ENCODE measurements at regions not wholly inside any gene's neighbourhood (a gene's known extent, or its start where the extent isn't known, plus 50 kb on each side); places are given as distances from the start of the nearest gene placed in this dataset.

DNA sequence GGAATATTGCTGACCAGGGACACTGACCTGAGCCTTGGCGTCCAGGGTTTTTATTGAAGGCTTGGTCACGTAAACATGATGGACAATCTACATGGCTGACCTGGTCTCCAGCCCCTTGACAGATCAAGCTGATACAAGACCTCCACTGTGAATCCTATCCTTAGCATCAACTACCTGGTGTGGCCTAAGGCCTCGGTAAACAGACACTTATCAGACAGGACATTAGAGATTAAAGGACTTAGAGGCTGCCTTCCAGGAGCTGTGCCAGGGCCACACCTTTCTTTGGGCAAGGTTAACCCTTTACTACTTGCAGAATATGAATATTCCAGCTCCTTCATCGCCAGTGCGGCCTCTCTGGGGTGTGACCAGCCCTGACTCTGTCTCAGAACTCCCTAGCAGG is 104.9 kb upstream of the FOXA2 start:
- TF ChIP-seq MAFK (IDR thresholded peaks at IDR 0.05; ENCODE audit: low read depth, low read length) (no peak), RFX5 (IDR thresholded peaks at IDR 0.05; ENCODE audit: low read depth, low read length) (no peak), USF2 (IDR thresholded peaks at IDR 0.05; ENCODE audit: low read depth, low read length) (no peak), SMC3 (IDR thresholded peaks at IDR 0.05; ENCODE audit: low read depth, low read length) (no peak), FOS (IDR thresholded peaks at IDR 0.05; ENCODE audit: low read depth, low read length) (no peak), BHLHE40 (IDR thresholded peaks at IDR 0.05; ENCODE audit: low read depth, low read length) (no peak), CHD1 (IDR thresholded peaks at IDR 0.05; ENCODE audit: low read depth, low read length) (no peak), MXI1 (IDR thresholded peaks at IDR 0.05; ENCODE audit: borderline replicate concordance, low read depth, low read length) (no peak), POLR2A (IDR thresholded peaks at IDR 0.05; ENCODE audit: low read depth, low read length) (no peak), MAZ (IDR thresholded peaks at IDR 0.05; ENCODE audit: borderline replicate concordance, low read depth, low read length) (no peak), RAD21 (IDR thresholded peaks at IDR 0.05; ENCODE audit: low read length) (no peak), RCOR1 (IDR thresholded peaks at IDR 0.05; ENCODE audit: insufficient replicate concordance, low read length) (no peak), NFE2L2 (IDR thresholded peaks at IDR 0.05; ENCODE audit: low read depth, low read length) (no peak), CEBPB (IDR thresholded peaks at IDR 0.05; ENCODE audit: low read depth, low read length) (no peak)
- TF ChIP-seq, protein P1, sequence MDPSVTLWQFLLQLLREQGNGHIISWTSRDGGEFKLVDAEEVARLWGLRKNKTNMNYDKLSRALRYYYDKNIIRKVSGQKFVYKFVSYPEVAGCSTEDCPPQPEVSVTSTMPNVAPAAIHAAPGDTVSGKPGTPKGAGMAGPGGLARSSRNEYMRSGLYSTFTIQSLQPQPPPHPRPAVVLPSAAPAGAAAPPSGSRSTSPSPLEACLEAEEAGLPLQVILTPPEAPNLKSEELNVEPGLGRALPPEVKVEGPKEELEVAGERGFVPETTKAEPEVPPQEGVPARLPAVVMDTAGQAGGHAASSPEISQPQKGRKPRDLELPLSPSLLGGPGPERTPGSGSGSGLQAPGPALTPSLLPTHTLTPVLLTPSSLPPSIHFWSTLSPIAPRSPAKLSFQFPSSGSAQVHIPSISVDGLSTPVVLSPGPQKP (IDR thresholded peaks at IDR 0.05; ENCODE audit: borderline replicate concordance, low read depth, low read length) = no peak
- TF ChIP-seq, protein P2, sequence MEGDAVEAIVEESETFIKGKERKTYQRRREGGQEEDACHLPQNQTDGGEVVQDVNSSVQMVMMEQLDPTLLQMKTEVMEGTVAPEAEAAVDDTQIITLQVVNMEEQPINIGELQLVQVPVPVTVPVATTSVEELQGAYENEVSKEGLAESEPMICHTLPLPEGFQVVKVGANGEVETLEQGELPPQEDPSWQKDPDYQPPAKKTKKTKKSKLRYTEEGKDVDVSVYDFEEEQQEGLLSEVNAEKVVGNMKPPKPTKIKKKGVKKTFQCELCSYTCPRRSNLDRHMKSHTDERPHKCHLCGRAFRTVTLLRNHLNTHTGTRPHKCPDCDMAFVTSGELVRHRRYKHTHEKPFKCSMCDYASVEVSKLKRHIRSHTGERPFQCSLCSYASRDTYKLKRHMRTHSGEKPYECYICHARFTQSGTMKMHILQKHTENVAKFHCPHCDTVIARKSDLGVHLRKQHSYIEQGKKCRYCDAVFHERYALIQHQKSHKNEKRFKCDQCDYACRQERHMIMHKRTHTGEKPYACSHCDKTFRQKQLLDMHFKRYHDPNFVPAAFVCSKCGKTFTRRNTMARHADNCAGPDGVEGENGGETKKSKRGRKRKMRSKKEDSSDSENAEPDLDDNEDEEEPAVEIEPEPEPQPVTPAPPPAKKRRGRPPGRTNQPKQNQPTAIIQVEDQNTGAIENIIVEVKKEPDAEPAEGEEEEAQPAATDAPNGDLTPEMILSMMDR (conservative IDR thresholded peaks at IDR 0.05; ENCODE audit: low read depth, low read length) = no peak
- Histone ChIP-seq H3K18ac (ENCODE audit: low read depth, low read length) (no peak overlapping the region), H3K9ac (ENCODE audit: low read depth, low read length) (no peak overlapping the region), H4K8ac (ENCODE audit: low read depth in 2 of 2, low read length in 2 of 2) (no peak overlapping the region), H2BK120ac (ENCODE audit: low read depth, low read length) (no peak overlapping the region), H2AK5ac (ENCODE audit: low read depth, low read length) (no peak overlapping the region), H3K27ac (ENCODE audit: insufficient read depth, low read length) (no peak overlapping the region), H4K5ac (ENCODE audit: low read depth, low read length) (no peak overlapping the region), H2BK5ac (ENCODE audit: low read depth, low read length, poor library complexity, severe bottlenecking) (no peak overlapping the region), H2AFZ (replicated peaks; ENCODE audit: low read length, poor library complexity) (no peak overlapping the region), H3K9me3 (ENCODE audit: control insufficient read depth, insufficient read depth, low read length) (no peaks in the 10 kb centered on the region), H3K23ac (ENCODE audit: low read depth, low read length) (no peak overlapping the region), H3K14ac (replicated peaks; ENCODE audit: low read depth, low read length) (no peak overlapping the region), H3K36me3 (ENCODE audit: control insufficient read depth, insufficient read depth, low read length) (no peaks in the 10 kb centered on the region), H3K56ac (ENCODE audit: extremely low read depth, insufficient read depth, low read length) (no peak overlapping the region), H4K20me1 (ENCODE audit: insufficient read depth, low read length) (no peaks in the 10 kb centered on the region), H3K4me2 (ENCODE audit: low read depth, low read length) (no peak overlapping the region), H3K4me3 (ENCODE audit: insufficient read depth, low read depth, low read length) (no peak overlapping the region), H2AK9ac (replicated peaks; ENCODE audit: low read depth, low read length, poor library complexity) (no peak overlapping the region), H3K4ac (ENCODE audit: low read depth, low read length) (no peak overlapping the region), H3K79me1 (ENCODE audit: low read depth in 1 of 2, low read length in 2 of 2) (no peaks in the 10 kb centered on the region), H2BK20ac (ENCODE audit: low read depth, low read length) (no peak overlapping the region), H4K91ac (ENCODE audit: insufficient read depth, low read depth, low read length) (no peak overlapping the region), H2BK15ac (ENCODE audit: low read depth, low read length) (no peak overlapping the region), H3K4me1 (ENCODE audit: control insufficient read depth, insufficient read depth, low read length) (no peaks in the 10 kb centered on the region), H3K27me3 (ENCODE audit: control insufficient read depth, insufficient read depth, low read length) (no peaks in the 10 kb centered on the region; the same call in 1 of the 2 replicates), H3K9me1 (ENCODE audit: insufficient read depth, low read length) (no peaks in the 10 kb centered on the region)
- DNase-seq (no peak), ATAC-seq (ENCODE audit: low read depth) (no peak)
- CTCF ChIA-PET = no interaction called here
- BruUV-seq (replicated peaks) = no TSS peak
- in situ Hi-C loops (cut with MboI; ENCODE audit: low sequenced_read_pairs) = no loop called here
- WGBS, 2 experiments (ENCODE audit: extremely low coverage in 2 of 2, insufficient read length in 1 of 2) = 48% methylated on average over 3 of the region's 5 CpGs; no CpG with 5 or more reads in 1 of the 2 experiments
- dilution Hi-C loops (cut with HindIII; ENCODE audit: low sequenced_read_pairs, unreplicated experiment) = loop anchor here (10.0 kb wide), 1 partner anchor 344 kb away; no protein-coding TSS in a partner anchor
- POLR2A ChIA-PET (ENCODE audit: unreplicated experiment) = no interaction called here
- intact Hi-C loops (cut with micrococcal nuclease) = no loop called here
